HG02938 (cell line): ENCODE measurements at regions not wholly inside any gene's neighbourhood (a gene's known extent, or its start where the extent isn't known, plus 50 kb on each side); places are given as distances from the start of the nearest gene placed in this dataset.

Experiments used
- ATAC-seq: cut with Tn5 transposase; IDR thresholded peaks from one replicate; pipeline ENCODE4 v1.9.1; 2021; ENCODE audit warnings: mild to moderate bottlenecking, moderate library complexity; ENCODE audit not compliant: unreplicated experiment

GRCh38 chr11:10358696-10359095 is 53.8 kb downstream of the ADM start:
- no peak for ATAC-seq

- ATAC-seq = no peak
These were observed 54.3 kb downstream of the ADM start for GRCh38 chr11:10359171-10359570.

DNA sequence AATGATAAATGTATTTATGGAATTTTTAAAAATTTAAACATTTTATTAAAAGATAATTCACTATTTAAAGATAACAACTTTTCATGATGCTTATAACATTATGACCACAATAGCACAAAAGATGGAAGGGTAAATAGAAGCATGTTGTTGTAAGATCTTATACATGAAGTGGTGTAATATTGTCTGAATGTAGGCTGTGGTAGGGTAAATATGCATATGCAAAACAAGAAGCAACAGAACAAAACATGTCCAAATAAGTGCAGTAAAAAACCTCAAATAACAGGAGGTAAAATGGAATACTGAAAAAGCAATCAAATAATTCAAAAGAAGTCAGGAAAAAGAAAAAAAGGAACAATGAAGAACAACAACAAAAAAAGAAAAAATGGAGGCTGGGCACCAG is 56.0 kb downstream of the ADM start:
- no peak for ATAC-seq

GRCh38 chr11:10365045-10365444 is 60.2 kb downstream of the ADM start:
- no peak for ATAC-seq

GRCh38 chr11:10366568-10367331 is 61.9 kb downstream of the ADM start:
- peak; percentile 67 for ATAC-seq

DNA sequence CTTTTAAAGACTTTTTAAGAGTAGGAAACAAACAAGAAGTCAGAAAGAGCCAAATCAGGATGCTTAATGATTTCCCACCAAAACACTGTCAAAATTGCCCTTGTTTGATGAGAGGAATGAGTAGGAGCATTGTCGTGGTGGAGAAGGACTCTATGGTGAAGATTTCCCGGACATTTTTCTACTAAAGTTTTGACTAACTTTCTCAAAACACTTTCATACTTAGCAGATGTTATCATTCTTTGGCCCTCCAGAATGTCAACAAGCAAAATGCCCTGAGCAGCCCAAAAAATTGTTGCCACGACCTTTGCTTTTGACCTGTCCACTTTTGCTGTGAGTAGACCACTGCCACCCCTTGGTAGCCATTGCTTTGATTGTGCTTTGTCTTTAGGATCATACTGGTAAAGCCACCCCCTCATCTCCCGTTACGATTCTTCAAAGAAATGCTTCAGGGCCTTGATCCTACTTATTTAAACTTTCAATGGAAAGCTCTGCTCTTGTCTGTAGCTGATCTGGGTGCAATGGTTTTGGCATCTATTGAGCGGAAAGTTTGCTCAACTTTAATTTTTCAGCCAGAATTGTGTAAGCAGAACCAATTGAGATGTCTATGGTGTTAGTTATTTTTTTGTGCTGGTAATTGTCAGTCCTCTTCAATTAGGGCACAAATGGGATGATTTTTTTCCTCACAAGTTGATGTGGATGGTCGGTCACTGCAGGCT is 67.2 kb downstream of the ADM start:
- ATAC-seq = no peak

- ATAC-seq = no peak
These were observed 68.5 kb downstream of the ADM start for GRCh38 chr11:10373340-10373739.

GRCh38 chr11:10373929-10374328 is 69.1 kb downstream of the ADM start:
- ATAC-seq = no peak

DNA sequence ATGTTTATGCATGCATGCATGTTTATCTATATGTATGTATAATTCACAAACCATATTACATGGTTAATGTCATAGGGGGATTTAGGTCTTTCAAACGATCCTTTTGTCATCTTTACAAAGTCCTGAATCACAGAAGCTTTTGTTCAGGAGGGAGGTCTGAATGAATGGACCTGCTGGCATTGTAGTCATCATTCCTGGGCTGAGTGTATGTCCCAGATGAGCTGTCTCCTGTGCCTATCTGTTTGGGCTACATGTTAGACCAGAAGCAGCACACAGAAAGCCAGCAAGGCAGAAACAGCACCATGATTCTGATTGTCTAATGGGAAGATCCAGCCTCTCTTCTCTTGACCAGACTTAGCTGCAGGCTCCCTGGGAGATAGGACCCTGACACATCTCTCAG is 69.5 kb downstream of the ADM start:
- no peak for ATAC-seq

DNA sequence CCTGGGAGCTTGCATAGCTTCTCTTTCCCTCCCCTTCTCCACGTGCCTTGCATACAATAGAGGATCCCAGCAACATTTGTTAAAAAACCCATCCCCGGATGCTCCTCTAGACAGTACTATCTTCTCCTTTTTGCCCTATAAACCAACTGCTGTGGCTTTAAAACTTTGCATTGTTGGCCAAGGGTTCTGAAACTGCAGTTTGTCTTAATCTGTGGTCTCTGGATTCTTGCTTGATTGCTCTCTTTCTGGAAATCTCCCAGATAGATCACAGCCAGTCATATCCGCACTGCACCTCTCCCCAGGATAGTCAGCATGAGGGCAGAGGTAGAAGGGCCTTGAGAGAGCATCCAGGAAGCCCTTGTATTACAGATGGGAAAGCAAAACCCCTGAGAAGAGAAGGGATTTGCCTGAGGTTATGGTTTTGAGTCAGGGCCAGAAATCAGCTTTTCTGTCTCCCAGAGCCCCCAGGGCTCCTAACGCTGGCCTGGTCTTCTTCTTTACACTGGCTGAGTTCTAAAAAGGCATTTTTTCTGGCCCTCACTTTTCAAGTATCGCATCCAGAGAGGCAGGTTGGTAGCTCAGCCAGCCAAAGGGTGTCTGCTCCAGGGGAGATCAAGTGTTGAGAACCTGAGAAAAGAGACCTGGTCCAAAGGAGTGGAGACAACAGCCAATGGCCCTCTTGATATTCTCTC is 70.6 kb downstream of the ADM start:
- no peak for ATAC-seq

DNA sequence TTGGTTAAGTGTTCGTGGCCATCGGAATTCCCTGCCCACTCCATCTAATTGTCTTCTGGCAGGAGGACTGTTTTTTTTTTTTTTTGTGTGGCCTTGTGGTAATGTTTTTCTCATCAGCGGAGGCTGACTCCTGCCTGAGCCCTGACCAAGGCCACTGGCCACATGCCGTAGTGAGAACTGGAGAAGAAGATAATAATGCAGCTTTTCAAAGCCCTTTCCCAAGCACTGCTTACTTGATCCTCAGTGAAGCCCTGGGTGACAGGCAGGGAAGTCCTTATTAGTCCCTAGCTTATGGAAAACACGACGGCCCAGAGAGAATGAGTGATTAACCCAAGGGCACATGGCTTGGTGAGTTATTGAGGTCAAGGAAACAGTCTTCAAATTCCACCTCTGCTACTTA is 71.2 kb downstream of the ADM start:
- ATAC-seq = no peak

GRCh38 chr11:10377183-10377582 is 72.3 kb downstream of the ADM start:
- ATAC-seq = no peak

- no peak for ATAC-seq
These were observed 73.5 kb downstream of the ADM start for GRCh38 chr11:10378362-10378761.

GRCh38 chr11:10379022-10379421 is 74.1 kb downstream of the ADM start:
- ATAC-seq = no peak

GRCh38 chr11:10379426-10379825 is 74.6 kb downstream of the ADM start:
- no peak for ATAC-seq

- ATAC-seq = no peak
These were observed 75.0 kb upstream of the AMPD3 start for GRCh38 chr11:10379871-10380568.

DNA sequence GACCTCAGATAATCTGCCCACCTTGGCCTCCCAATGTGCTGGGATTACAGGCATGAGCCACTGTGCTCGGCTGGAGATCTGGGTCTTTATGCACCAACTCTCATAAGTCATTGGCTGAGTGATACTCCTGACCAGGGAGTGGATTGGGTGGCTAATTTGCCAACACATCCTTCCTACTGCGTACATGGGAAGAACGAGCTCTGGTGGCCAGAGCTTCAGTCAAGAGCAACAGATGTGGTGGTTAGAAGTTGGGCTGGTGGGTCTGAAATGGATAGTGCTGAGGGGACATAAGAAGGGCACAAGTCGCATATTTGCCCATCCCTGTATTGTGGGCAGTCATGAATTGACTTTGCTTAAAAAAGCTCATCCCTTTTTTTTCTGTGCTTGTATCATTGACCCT is 74.1 kb upstream of the AMPD3 start:
- ATAC-seq = no peak

GRCh38 chr11:10381736-10382135 is 73.3 kb upstream of the AMPD3 start:
- no peak for ATAC-seq

- no peak for ATAC-seq
These were observed 72.5 kb upstream of the AMPD3 start for GRCh38 chr11:10382518-10382917.

DNA sequence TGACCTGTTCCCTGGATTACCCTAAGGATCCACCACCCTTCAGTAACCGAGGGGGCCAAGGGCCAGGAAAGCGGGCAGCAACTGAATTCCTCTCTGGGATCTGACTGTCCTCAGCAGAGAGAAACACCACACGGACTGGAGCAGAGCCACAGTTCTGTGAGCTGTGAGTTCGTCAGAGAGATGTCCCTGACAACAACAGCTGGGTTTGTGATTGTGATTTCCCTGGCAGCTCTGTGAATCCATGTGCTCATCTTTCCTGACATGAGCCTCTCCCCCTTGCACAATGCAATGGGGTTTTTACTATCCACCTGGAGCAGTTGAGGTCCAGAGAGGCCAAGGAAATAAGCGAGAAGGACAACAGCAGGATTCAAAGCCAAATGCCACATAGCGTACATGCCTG is 69.4 kb upstream of the AMPD3 start:
- ATAC-seq = no peak

- no peak for ATAC-seq
These were observed 68.7 kb upstream of the AMPD3 start for GRCh38 chr11:10386361-10386760.
